H9 (cell line): ENCODE measurements at regions not wholly inside any gene's neighbourhood (a gene's known extent, or its start where the extent isn't known, plus 50 kb on each side); places are given as distances from the start of the nearest gene placed in this dataset.

Experiments
- DNase-seq: peaks from one replicate; pipeline ENCODE4 v3.0.0-alpha.2; 2017
- H2AFZ ChIP-seq: one replicate; pipeline ENCODE4 v1.6.1; 2013; ENCODE audit warnings: mild to moderate bottlenecking, low read length, control low read depth, moderate library complexity
- H2AK5ac ChIP-seq: 2 replicates; pipeline ENCODE4 v1.6.1; 2013; ENCODE audit warnings: low read length, control low read depth, mixed read lengths; ENCODE audit not compliant: insufficient read length
- H2BK120ac ChIP-seq: one replicate; pipeline ENCODE4 v1.6.1; 2013; ENCODE audit warnings: low read depth, mild to moderate bottlenecking, low read length, control low read depth, inconsistent platforms; ENCODE audit not compliant: poor library complexity, severe bottlenecking
- H2BK12ac ChIP-seq: 2 replicates; pipeline ENCODE4 v1.6.1; 2013; ENCODE audit warnings: low read length, control low read depth, mixed read lengths, low read depth; ENCODE audit not compliant: insufficient read length
- H2BK15ac ChIP-seq: 2 replicates; pipeline ENCODE4 v1.6.1; 2013; ENCODE audit warnings: low read depth, low read length, control low read depth
- H2BK20ac ChIP-seq: one replicate; pipeline ENCODE4 v1.6.1; 2013; ENCODE audit warnings: low read depth, mild to moderate bottlenecking, low read length, control low read depth, inconsistent platforms; ENCODE audit not compliant: poor library complexity, severe bottlenecking
- H2BK5ac ChIP-seq: 2 replicates; pipeline ENCODE4 v1.6.1; 2013; ENCODE audit warnings: low read length, control low read depth, mixed read lengths; ENCODE audit not compliant: insufficient read length
- H3K14ac ChIP-seq: 2 replicates; pipeline ENCODE4 v1.6.1; 2013; ENCODE audit warnings: low read length, control low read depth; ENCODE audit not compliant: insufficient read depth
- H3K18ac ChIP-seq: 2 replicates; pipeline ENCODE4 v1.6.1; 2013; ENCODE audit warnings: low read depth, mild to moderate bottlenecking, mixed read lengths, low read length, control low read depth; ENCODE audit not compliant: insufficient read length
- H3K23ac ChIP-seq: 2 replicates; pipeline ENCODE4 v1.6.1; 2013; ENCODE audit warnings: low read length, control low read depth, mixed read lengths, low read depth; ENCODE audit not compliant: insufficient read length
- H3K23me2 ChIP-seq: 2 replicates; pipeline ENCODE4 v1.6.1; 2013; ENCODE audit warnings: low read depth, mild to moderate bottlenecking, mixed read lengths, low read length, control low read depth; ENCODE audit not compliant: insufficient read length, poor library complexity, severe bottlenecking
- H3K27ac ChIP-seq: 2 replicates; pipeline ENCODE4 v1.5.1; 2013; ENCODE audit warnings: low read length, control low read depth, mixed read lengths, low read depth; ENCODE audit not compliant: insufficient read length
- H3K27me3 ChIP-seq: 2 replicates; pipeline ENCODE4 v1.6.1; 2013; ENCODE audit warnings: low read length, control low read depth, inconsistent platforms; ENCODE audit not compliant: insufficient read depth
- H3K4ac ChIP-seq: 2 replicates; pipeline ENCODE4 v1.6.1; 2013; ENCODE audit warnings: low read depth, mild to moderate bottlenecking, control low read depth, inconsistent platforms, low read length, moderate library complexity
- H3K4me1 ChIP-seq: 2 replicates; pipeline ENCODE4 v1.6.1; 2013; ENCODE audit warnings: low read length, control low read depth, inconsistent platforms; ENCODE audit not compliant: insufficient read depth
- H3K4me2 ChIP-seq: 2 replicates; pipeline ENCODE4 v1.6.1; 2013; ENCODE audit warnings: low read length, control low read depth, mixed read lengths; ENCODE audit not compliant: insufficient read length, insufficient read depth
- H3K56ac ChIP-seq: 2 replicates; pipeline ENCODE4 v1.6.1; 2013; ENCODE audit warnings: low read depth, mild to moderate bottlenecking, mixed read lengths, low read length, control low read depth; ENCODE audit not compliant: insufficient read length
- H3K79me1 ChIP-seq: 2 replicates; pipeline ENCODE4 v1.6.1; 2013; ENCODE audit warnings: low read depth, mild to moderate bottlenecking, moderate library complexity, low read length, control low read depth, inconsistent platforms; ENCODE audit not compliant: insufficient read depth, poor library complexity, severe bottlenecking
- H3K79me2 ChIP-seq: 2 replicates; pipeline ENCODE4 v1.6.1; 2013; ENCODE audit warnings: low read length, control low read depth, inconsistent platforms; ENCODE audit not compliant: insufficient read depth
- H3K9ac ChIP-seq: 2 replicates; pipeline ENCODE4 v1.6.1; 2013; ENCODE audit warnings: low read length, control low read depth, mixed read lengths; ENCODE audit not compliant: insufficient read length; ENCODE audit errors: extremely low read depth
- H3K9me3 ChIP-seq: one replicate; pipeline ENCODE4 v1.6.1; 2013; ENCODE audit warnings: low read depth, low read length, inconsistent platforms; ENCODE audit not compliant: control insufficient read depth
- H3T11ph ChIP-seq: one replicate; pipeline ENCODE4 v1.6.1; 2013; ENCODE audit warnings: mild to moderate bottlenecking, low read length, control low read depth, inconsistent platforms
- H4K20me1 ChIP-seq: one replicate; pipeline ENCODE4 v1.6.1; 2013; ENCODE audit not compliant: control insufficient read depth, insufficient read length, insufficient read depth
- H4K5ac ChIP-seq: 2 replicates; pipeline ENCODE4 v1.6.1; 2013; ENCODE audit warnings: low read depth, mild to moderate bottlenecking, mixed read lengths, low read length, control low read depth; ENCODE audit not compliant: insufficient read length
- H4K8ac ChIP-seq: replicated peaks from 2 replicates; pipeline ENCODE4 v1.6.1; 2013; ENCODE audit warnings: low read length, control low read depth, mixed read lengths, low read depth; ENCODE audit not compliant: insufficient read length
- H4K91ac ChIP-seq: 2 replicates; pipeline ENCODE4 v1.6.1; 2013; ENCODE audit warnings: low read depth, mild to moderate bottlenecking, moderate library complexity, mixed read lengths, low read length, control low read depth; ENCODE audit not compliant: insufficient read length
- H3K27ac Mint-ChIP-seq, 3 experiments: 2 replicates in 2 of 3; 3 replicates in 1 of 3; pipeline ENCODE4 v1.8.0; 2020 to 2021; ENCODE audit warnings: mixed read lengths in 3 of 3, mild to moderate bottlenecking in 1 of 3, moderate library complexity in 1 of 3
- H3K27me3 Mint-ChIP-seq: 2 replicates; pipeline ENCODE4 v1.8.0; 2021; ENCODE audit warnings: low read depth, mild to moderate bottlenecking, moderate library complexity, mixed read lengths
- H3K36me3 Mint-ChIP-seq, 3 experiments: 2 replicates in 2 of 3; 3 replicates in 1 of 3; pipeline ENCODE4 v1.8.0; 2020 to 2021; ENCODE audit warnings: low read depth in 3 of 3, mixed read lengths in 3 of 3; ENCODE audit not compliant: insufficient read depth in 1 of 3
- H3K4me1 Mint-ChIP-seq, 2 experiments: 2 replicates each; pipeline ENCODE4 v1.8.0; 2020; ENCODE audit warnings: mixed read lengths in 2 of 2
- H3K4me3 Mint-ChIP-seq, 2 experiments: 2 replicates in 1 of 2; 3 replicates in 1 of 2; pipeline ENCODE4 v1.8.0; 2020 to 2021; ENCODE audit warnings: mild to moderate bottlenecking in 2 of 2, mixed read lengths in 2 of 2, moderate library complexity in 1 of 2
- H3K9me3 Mint-ChIP-seq, 2 experiments: 2 replicates in 1 of 2; 3 replicates in 1 of 2; pipeline ENCODE4 v1.8.0; 2020; ENCODE audit warnings: mild to moderate bottlenecking in 2 of 2, mixed read lengths in 2 of 2, moderate library complexity in 1 of 2
- CTCF ChIP-seq: fragments of 200-600 bp; sonication (generic); conservative IDR thresholded peaks from 3 replicates; pipeline ENCODE4 v1.8.0; 2021; ENCODE audit warnings: antibody characterized with exemption, mild to moderate bottlenecking
- WGBS: extraction: QIAGEN DNeasy Blood & Tissue Kit; methylation state at CpG from one replicate; pipeline ENCODE4 v1.1.7; 2013; ENCODE audit warnings: missing lambda C conversion rate, low lambda C conversion rate, mixed read lengths; ENCODE audit not compliant: insufficient read length; ENCODE audit errors: extremely low coverage; 5-methylcytosine and 5-hydroxymethylcytosine counted together

- Histone ChIP-seq H4K20me1 (no peaks in the 10 kb centered on the region), H3K56ac (no peak overlapping the region), H3K18ac (no peak overlapping the region), H2BK15ac (no peak overlapping the region), H2AFZ (no peak overlapping the region), H2BK20ac (no peak overlapping the region), H3K4me2 (no peak overlapping the region), H2BK120ac (no peak overlapping the region), H3K4ac (no peak overlapping the region), H3K9me3 (no peaks in the 10 kb centered on the region), H4K8ac (no peak overlapping the region), H4K91ac (no peak overlapping the region), H3K27me3 (no peaks in the 10 kb centered on the region), H3K14ac (no peak overlapping the region), H3K23ac (no peak overlapping the region), H3K27ac (no peak overlapping the region), H3K4me1 (no peaks in the 10 kb centered on the region), H3K9ac (no peak overlapping the region), H3K79me1 (no peaks in the 10 kb centered on the region), H3K79me2 (no peaks in the 10 kb centered on the region), H2AK5ac (no peak overlapping the region), H3T11ph (no peak overlapping the region), H4K5ac (no peak overlapping the region), H3K23me2 (no peaks in the 10 kb centered on the region), H2BK12ac (no peak overlapping the region), H2BK5ac (no peak overlapping the region)
- WGBS = no CpG with 5 or more reads among the region's 2 CpGs
- TF ChIP-seq CTCF = no peak
- Mint-ChIP-seq H3K27me3 (peaks cover under 1% of the 10 kb centered on the region; the same call in 1 of the 2 replicates), H3K27ac (no peak overlapping the region), H3K9me3 (no peaks in the 10 kb centered on the region; a peak in 1 of 5 replicates), H3K36me3 (no peaks in the 10 kb centered on the region), H3K4me1 (no peaks in the 10 kb centered on the region), H3K4me3 (no peak overlapping the region)
- no peak for DNase-seq
These were observed 113.5 kb downstream of the SAMD5 start for GRCh38 chr6:147621961-147622360.
